Endothelial cell (in vitro differentiated cells): ENCODE measurements at regions not wholly inside any gene's neighbourhood (a gene's known extent, or its start where the extent isn't known, plus 50 kb on each side); places are given as distances from the start of the nearest gene placed in this dataset.

Experiments used
- DNase-seq: peaks from one replicate; pipeline ENCODE4 v3.0.0; 2021; ENCODE audit warnings: low spot score
- H3K27ac Mint-ChIP-seq: one replicate; pipeline ENCODE4 v1.8.0; 2021; ENCODE audit warnings: mixed read lengths, inconsistent platforms; ENCODE audit not compliant: unreplicated experiment
- H3K27me3 Mint-ChIP-seq: one replicate; pipeline ENCODE4 v1.8.0; 2021; ENCODE audit warnings: mild to moderate bottlenecking, moderate library complexity, mixed read lengths, inconsistent platforms; ENCODE audit not compliant: unreplicated experiment
- H3K36me3 Mint-ChIP-seq: one replicate; pipeline ENCODE4 v1.8.0; 2021; ENCODE audit warnings: mild to moderate bottlenecking, low read depth, mixed read lengths, inconsistent platforms; ENCODE audit not compliant: unreplicated experiment
- H3K4me1 Mint-ChIP-seq: one replicate; pipeline ENCODE4 v1.8.0; 2021; ENCODE audit warnings: mild to moderate bottlenecking, mixed read lengths, inconsistent platforms; ENCODE audit not compliant: unreplicated experiment
- H3K4me3 Mint-ChIP-seq: one replicate; pipeline ENCODE4 v1.8.0; 2021; ENCODE audit warnings: mild to moderate bottlenecking, mixed read lengths, inconsistent platforms; ENCODE audit not compliant: unreplicated experiment
- H3K9me3 Mint-ChIP-seq: one replicate; pipeline ENCODE4 v1.8.0; 2021; ENCODE audit warnings: mixed read lengths, inconsistent platforms; ENCODE audit not compliant: unreplicated experiment
- TF ChIP-seq, protein P1 (sequence below): fragments of 200-600 bp; sonication (generic); IDR thresholded peaks from one replicate; pipeline ENCODE4 v1.5.0; 2021; ENCODE audit warnings: antibody characterized with exemption; ENCODE audit not compliant: unreplicated experiment

DNA sequence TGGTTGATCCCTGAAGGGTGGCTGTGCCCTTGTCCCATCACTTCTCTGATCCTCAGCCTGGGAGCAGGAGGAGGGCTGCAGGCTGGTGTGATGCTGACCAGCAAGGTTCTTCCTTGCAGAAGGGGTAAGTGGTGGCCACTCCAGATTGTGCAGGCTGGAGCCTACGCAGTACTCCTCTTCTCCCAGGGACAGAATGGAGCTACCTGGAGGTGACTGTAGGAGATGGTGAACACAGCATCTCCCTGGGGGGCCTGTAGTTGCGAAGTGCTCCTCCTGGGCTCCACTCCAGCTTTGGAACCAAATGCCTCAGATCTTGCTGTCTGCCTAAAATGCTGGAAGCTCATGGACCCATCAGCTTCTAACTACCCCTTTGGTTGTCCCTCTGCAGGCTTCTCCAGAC is 323.6 kb upstream of the PODXL start:
- DNase-seq: no peak
- H3K27me3 Mint-ChIP-seq: peaks cover 7% of the 10 kb centered on the region
- H3K4me1 Mint-ChIP-seq: no peaks in the 10 kb centered on the region
- no peaks in the 10 kb centered on the region for H3K36me3 Mint-ChIP-seq
- no peak overlapping the region for H3K27ac Mint-ChIP-seq
- TF ChIP-seq, protein P1, sequence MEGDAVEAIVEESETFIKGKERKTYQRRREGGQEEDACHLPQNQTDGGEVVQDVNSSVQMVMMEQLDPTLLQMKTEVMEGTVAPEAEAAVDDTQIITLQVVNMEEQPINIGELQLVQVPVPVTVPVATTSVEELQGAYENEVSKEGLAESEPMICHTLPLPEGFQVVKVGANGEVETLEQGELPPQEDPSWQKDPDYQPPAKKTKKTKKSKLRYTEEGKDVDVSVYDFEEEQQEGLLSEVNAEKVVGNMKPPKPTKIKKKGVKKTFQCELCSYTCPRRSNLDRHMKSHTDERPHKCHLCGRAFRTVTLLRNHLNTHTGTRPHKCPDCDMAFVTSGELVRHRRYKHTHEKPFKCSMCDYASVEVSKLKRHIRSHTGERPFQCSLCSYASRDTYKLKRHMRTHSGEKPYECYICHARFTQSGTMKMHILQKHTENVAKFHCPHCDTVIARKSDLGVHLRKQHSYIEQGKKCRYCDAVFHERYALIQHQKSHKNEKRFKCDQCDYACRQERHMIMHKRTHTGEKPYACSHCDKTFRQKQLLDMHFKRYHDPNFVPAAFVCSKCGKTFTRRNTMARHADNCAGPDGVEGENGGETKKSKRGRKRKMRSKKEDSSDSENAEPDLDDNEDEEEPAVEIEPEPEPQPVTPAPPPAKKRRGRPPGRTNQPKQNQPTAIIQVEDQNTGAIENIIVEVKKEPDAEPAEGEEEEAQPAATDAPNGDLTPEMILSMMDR: no peak
- H3K9me3 Mint-ChIP-seq: no peaks in the 10 kb centered on the region
- H3K4me3 Mint-ChIP-seq: no peak overlapping the region

DNA sequence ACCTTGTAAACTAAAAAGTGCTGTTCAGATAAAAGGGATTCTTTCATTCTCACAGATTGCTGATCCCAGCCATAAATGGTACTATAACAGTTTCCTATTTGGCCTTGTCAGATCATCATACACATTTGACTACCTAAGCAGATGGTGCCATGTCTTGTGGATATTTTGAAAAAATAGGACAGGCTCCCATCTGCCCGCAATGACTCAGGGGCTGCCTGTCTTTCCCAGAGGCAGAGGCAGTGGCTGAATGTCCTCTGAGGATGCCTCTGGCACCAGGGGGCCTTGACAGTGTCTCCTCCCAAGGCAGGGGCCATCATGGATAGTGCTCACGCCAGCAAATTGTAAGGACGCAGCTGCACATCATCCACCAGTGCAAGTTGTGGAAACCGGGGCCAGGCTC is 323.0 kb upstream of the PODXL start:
- no peak overlapping the region for H3K4me3 Mint-ChIP-seq
- TF ChIP-seq, protein P1: no peak
- DNase-seq: no peak
- peaks cover 7% of the 10 kb centered on the region for H3K27me3 Mint-ChIP-seq
- H3K36me3 Mint-ChIP-seq: no peaks in the 10 kb centered on the region
- H3K9me3 Mint-ChIP-seq: no peaks in the 10 kb centered on the region
- H3K4me1 Mint-ChIP-seq: no peaks in the 10 kb centered on the region
- H3K27ac Mint-ChIP-seq: no peak overlapping the region

DNA sequence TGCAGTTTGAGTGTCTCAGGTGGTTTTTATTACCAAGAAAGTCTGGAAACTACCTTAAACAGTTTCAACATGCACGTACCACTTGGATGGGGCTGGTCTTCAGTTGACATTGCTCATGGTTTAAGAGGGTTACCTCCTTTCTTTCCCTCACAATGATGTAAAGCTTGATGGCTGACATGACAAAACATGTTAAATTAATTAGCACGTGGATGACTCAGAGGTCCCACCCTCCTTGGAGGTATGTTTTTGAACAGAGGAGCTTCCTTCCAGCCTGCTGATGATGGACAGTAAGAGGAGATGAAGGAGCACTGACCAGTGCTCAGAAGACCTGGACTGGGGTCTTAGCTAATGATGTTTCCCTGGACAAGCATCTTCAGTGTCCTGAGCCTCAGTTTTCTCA is 322.3 kb upstream of the PODXL start:
- Mint-ChIP-seq H3K4me1 (no peaks in the 10 kb centered on the region), H3K9me3 (no peaks in the 10 kb centered on the region), H3K27ac (no peak overlapping the region), H3K27me3 (peaks cover 7% of the 10 kb centered on the region), H3K36me3 (no peaks in the 10 kb centered on the region), H3K4me3 (no peak overlapping the region)
- TF ChIP-seq, protein P1: no peak
- no peak for DNase-seq

DNA sequence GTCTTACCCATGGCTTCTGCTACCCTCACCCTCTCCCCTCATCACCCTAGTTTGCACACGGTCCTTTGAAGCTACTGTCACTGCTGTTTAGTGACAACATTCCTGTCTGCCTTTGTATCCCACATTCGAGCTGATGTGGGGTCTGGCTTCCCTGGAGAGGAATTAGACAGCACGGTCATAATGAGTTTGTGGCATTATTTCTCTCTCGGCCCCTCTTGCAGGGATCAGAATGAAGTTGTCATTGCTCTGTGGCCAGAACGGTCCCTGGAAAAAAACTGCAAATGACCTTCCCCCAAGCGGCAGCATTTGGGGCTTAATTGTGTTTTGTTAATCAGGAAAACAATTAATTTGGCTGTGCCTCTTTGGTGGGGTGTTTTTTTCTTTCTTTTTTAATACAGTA is 317.2 kb upstream of the PODXL start:
- peaks cover 3% of the 10 kb centered on the region for H3K27me3 Mint-ChIP-seq
- peaks cover 3% of the 10 kb centered on the region for H3K36me3 Mint-ChIP-seq
- TF ChIP-seq, protein P1: no peak
- no peak for DNase-seq
- H3K4me3 Mint-ChIP-seq: no peak overlapping the region
- H3K9me3 Mint-ChIP-seq: no peaks in the 10 kb centered on the region
- no peaks in the 10 kb centered on the region for H3K4me1 Mint-ChIP-seq
- H3K27ac Mint-ChIP-seq: no peak overlapping the region

DNA sequence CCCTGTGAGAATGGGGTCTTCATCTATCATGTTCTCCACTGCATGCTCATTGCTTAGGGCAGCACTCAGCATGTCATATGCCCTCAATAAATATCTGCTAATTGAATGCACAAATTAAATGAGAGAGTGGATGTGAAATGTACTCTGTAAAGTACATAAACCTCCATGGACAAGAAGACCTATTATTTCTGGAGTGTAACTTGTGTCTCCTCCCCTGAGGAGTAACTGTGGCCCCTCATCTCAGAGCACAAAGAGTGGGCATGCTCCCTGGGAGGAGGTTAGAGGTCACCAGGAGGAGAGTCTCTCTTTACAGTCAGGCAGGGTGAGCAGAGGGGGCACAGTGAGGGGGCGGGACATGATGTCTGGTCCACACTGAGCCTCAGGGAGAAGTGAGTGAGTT is 313.6 kb upstream of the PODXL start:
- no peaks in the 10 kb centered on the region for H3K9me3 Mint-ChIP-seq
- no peak overlapping the region for H3K27ac Mint-ChIP-seq
- H3K4me1 Mint-ChIP-seq: no peaks in the 10 kb centered on the region
- TF ChIP-seq, protein P1: no peak
- no peak overlapping the region for H3K4me3 Mint-ChIP-seq
- peaks cover 3% of the 10 kb centered on the region for H3K36me3 Mint-ChIP-seq
- H3K27me3 Mint-ChIP-seq: peaks cover 4% of the 10 kb centered on the region
- DNase-seq: no peak
